HUDEP-2 (cell line): ENCODE measurements at regions not wholly inside any gene's neighbourhood (a gene's known extent, or its start where the extent isn't known, plus 50 kb on each side); places are given as distances from the start of the nearest gene placed in this dataset.

Source experiments
- DNase-seq, 76 experiments: peaks; one replicate each; lab custom pipeline; 2025; ENCODE audit not compliant: unreplicated experiment in 76 of 76; lab: John Stamatoyannopoulos, UW

DNA sequence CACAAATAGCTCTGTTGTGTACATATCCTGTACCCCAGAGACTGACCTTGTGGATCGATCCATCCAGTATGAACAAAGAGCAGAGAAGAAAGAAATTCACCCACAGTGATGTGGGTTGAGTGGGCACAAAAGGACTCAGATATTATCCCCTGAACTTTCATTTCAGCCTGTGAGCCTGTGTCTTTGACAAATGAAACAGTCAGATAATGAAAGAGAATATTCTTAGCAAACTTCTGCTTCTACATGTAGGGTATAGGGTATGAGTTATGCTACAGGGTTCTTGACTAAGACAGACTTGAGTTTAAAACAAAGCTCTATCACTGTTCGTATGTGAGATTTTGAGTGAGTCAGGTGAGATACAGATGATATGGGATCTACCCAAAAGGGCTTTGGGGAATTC is 359.7 kb downstream of the MAFB start:
- DNase-seq = no peak

DNA sequence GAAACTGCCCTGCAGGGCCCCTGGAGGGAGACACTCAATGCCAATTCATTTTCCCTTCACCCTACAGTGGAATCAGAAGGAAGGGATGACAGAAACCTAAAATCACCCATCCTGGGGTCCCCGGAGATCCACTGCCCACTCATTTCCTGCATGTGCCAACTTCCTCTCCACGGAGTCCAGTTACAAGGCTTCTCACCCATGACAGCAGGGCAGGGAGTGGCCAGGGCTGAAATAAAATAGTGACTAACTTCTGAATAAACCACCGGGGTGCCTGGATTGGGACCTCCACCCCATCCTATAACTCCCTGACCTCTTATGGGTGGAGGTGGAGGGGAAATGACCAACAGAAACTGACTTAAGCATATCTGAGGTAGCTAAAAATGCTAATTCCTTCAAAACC is 362.3 kb downstream of the MAFB start:
- no peak for DNase-seq

DNA sequence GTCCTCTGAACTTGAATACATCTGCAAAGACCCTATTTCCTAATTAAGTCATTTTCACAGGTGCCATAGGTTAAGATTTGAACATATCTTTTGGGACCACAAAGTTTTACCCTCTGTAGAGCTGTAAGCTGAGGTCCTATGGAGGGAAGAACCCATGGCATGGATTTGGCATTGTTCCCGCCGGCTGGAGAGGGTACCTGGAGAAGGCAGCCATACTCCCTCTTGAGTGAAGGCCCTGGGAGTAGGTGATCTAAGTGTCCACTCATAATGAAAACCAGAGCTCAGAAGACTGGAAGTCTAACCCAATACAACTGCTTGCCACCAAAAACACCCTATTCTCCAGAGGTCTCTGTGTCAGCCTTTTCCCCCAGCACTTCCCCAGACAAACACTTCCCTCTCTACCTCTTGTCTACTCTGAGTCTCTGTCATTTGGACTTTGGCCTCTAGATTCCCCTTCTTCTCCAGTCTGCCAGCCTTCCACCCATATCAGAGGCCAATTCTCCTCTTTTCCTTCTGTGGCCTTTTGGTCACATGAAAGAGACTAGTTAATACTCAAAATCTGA is 363.9 kb downstream of the MAFB start:
- DNase-seq = no peak

DNA sequence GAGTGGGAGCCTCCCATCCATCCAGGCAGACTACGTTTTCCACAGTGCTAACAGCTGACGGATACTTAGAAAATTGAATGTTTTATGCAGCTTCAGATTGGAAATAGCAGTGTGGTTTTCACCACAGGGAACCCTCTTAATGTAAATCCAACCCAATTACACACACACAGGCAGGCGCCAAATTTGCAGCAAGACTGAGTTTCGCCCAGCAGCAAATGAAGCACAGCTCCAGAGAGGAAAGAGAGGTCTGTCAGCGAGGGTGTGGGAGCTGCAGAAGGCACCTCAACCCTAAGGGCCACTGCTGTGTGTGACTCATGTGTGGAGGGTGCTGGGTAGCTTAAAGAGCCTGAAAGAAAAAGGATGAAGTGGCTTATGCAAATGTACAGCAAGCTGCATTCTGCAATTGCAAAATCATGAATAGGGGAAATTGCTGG is 365.7 kb downstream of the MAFB start:
- no peak for DNase-seq

DNA sequence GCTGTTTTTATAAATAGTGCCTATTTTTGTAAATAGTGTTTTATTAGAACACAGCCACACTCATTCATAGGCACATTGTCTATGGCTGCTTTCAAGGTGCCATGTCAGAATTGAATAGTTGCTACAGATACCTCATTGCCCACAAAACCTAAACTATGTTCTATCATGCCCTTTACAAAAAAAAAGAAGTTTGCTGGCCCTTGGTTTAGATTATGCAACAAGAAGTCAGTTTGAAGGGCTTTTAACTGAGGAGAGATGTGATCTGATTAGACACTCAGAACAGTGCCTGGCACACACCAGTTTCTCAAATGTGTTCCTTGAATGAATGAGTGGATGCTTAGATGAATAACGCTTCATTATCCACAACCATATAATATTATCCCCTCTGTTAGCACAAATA is 366.1 kb downstream of the MAFB start:
- DNase-seq = no peak

DNA sequence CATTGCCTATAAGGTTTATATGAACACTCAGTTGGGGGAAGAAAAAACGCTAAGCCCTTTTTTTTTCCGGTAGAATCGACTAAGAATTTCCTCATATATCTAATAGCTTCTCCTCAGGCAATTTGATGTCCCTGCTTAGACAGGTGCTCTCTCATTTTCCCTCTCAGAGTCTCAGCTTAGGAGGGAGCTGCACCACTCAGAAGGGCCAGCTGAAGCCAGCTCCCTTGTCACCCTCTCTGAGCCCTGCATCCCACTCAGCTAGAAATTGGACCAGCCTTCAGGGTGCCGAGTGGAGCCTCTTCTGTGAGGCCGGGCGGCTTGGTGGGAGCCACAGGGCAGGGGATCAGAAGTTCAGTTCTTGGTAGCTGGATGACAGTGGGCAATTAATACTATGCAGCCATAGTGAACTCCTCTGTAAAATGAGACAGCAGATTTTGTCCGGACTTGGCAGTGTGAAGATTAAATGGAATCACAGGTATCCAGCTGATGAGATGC is 368.5 kb downstream of the MAFB start:
- DNase-seq = no peak

DNA sequence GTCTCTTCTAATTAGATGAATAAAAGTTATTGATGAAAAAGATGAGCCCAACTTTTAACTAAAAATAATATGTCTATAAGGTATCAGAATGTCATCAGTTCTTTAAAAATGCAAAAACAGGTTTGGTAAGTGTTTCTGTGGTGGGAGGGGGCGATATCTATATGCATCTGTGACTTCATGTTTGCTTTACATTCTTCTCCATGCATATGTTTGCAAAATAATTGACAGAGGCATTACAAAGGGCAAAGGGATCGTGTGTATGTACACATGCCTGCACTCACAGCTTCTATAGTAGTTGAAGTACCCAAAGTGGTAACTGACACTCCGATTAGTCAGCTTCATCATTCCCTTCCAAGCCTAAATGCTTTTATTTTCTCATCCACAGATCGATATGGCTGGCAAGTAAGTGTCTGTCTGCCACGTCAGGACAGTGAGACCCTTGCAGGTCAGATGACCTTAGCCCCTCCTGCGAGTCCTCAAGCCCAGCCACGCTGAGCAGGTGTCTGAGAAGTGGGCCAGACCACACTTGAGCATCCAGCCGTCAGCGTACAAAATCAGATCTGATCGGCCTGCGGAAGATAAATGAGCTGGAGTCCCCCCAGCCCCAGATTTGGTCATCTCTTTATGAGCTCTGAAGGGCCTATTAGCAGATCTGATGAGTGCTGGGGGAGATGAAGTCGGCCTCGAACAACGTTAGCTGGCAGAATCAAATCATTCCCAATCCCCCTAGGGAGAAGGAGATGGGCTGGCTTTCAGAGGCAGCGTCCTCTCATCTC is 369.1 kb downstream of the MAFB start:
- DNase-seq = no peak

DNA sequence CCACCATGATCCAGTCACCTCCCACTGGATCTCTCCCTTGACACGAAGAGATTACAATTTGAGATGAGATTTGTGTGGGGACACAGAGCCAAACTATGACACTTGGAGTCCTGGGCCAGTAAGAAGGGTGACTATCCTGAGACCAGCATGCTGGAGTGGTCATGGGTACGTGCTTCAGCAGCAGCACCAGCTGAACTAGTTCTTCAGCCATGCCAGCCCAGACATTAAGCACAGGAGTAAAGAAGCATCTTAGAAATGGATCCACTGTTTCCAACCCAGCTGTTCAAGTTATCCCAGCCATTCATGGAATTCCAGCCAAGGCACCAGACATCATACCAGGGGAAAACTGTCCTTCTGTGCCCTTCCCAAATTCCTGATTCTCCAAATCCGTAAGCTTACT is 370.0 kb downstream of the MAFB start:
- no peak for DNase-seq

DNA sequence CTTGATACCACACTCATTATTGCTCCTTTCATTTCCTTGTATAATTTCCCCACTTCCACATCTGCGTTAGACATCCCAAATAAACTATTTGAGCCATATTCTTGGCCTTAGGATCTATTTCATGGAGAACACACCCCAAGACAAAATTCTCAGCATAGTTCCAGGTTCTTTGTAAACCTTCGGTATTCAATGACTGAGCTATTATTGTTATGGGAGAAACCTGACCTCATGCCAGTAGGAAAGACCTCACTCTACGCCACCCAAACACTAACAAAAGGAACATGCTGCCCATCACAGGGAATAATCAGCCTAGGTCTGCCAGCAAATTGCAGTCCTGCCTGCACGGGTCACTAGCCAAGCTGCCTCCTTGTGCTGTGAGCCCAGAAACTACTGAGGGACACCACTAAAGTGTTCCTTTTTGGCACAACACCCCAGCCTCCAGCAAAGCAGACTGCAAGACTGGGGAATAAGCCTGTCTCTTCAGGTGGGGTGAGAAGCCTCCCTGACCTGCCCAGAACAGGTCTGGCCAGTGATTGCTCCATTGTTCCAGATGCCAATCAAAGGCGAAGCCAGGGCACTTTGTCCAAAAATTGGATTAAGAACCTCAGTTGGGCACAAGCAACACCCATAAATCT is 371.8 kb downstream of the MAFB start:
- no peak for DNase-seq

DNA sequence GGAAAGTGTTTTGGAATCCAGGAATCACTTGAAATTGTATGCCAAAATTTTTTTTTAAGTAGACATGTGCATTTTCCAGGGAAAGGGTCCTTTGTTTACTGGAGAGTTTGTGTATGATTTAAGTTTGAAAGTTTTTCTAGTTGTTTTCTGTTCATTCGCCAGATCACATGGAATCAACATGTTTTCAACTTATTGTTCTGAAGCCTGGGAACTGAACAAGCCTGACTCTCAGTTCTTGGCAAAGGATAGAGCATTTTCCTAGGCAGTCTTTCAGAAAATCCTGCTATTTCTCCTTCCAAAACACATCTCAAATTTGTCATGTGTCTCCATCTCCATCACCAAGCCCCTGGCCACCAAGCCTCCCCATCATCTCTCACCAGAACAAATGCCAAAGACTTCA is 374.8 kb downstream of the MAFB start:
- no peak for DNase-seq

DNA sequence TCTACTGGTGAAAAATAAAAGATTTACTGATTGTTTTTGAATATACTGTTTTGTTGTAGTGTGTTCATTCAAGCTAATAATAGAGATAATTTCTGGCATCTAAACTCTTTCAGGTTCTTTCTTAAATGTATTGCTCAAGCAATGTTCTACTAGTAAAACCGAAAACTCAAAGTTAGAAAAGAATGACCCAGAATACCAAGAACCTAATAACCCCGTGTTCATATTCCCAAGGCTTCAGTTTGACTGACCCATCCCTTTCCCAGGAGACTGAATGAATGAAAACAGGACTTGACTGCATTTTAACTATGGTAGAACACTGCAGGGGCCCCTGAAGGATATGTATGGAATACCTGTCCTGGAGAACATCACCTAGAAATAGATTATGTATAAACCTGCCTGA is 375.3 kb downstream of the MAFB start:
- DNase-seq = no peak

DNA sequence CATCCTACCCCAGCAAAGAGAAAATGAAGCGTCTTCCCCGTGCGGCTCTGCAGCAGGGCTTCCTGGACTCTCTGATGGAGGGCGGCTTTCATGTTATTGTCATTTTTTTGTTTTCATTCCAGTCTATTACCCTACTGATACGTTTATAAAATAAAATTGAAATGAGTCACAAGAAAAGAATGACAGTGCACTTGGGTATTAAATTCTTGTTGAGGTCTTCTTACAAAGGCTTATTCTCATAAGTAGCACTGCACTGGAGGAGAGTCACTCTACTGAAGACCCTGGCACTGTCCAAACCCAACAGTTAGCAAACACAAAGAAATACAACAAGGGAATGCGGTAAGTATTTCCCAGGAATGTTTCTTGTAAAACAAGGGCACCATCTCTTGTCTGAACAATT is 379.3 kb downstream of the MAFB start:
- no peak for DNase-seq

DNA sequence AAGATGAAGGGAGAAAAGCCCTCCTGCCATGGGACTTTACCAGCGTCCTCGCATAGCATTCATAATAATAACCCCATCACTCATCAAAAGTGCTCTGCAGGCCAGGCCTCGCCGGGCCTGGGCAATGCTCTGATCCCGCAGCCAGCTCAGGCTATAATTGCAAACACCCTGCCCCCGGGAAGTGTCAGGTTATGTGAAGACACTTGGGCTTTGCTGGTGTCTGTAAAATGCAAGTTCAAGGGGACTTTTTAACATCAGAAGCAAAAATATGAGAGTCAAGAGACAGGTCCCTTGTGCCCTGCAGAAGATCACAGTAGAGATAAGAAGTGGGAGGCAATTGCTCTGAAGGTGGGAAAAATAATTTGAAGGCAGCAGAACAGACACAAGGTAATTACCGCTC is 381.0 kb downstream of the MAFB start:
- no peak for DNase-seq

DNA sequence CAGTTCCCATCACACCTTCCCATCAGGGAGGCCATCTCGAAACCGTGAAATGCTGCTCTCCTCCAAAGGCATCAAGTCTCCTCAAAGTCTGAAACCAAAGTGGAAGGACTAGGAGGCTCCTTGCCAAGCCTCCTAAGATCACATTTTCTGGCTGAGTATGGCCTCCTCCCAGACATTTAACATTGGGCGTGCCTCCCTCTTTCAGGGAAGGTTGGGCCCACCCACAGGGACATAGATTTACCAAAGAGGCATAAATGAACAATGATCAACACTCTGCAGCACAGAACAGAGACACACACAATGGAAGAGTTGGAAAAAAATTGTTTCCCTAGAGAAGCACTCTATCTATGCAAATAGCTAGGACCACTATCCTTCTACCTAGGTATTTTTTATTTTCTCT is 381.8 kb downstream of the MAFB start:
- no peak for DNase-seq

DNA sequence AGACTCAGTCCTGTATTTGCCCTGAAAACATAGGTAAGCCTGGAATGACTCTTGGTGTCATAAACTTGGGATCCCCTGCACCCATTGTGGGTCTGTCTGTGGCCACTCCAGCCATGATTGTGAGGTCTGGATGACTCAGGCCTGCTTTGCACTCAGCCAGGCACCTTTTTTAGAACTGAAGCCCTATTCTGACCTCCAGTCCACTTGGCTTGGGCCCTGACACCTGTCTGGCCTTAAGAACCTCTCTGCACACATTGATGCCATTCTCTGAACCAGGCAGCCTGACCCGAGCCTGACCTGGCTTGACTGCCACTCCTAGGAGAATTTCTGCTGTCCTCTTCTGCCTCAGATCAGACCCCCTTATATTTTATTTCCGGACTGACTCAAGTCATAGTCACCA is 383.7 kb downstream of the MAFB start:
- no peak for DNase-seq

DNA sequence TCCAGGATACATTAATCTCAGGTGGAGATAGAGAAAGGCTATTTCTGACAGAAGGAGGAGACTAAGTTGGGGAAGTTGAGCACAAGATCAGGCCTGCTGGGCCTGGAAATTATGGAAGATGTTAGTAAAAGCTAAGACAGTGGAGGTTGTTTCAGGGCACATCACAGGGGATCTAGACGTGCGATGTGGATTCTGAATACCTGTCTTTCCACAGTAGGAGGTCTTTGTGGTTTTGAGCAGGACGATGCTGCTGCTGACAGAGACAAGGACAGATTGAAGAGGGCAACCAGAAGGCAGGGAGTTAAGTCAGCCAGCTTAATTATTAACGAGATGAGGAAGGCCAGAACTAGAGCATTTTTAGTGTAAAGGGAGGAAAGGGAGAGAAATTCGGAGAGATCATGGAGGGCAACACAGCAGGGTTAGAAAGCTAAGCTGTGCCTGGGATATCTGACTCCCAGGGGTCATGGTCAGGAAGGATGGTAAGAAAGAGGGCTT is 384.9 kb downstream of the MAFB start:
- DNase-seq = no peak

DNA sequence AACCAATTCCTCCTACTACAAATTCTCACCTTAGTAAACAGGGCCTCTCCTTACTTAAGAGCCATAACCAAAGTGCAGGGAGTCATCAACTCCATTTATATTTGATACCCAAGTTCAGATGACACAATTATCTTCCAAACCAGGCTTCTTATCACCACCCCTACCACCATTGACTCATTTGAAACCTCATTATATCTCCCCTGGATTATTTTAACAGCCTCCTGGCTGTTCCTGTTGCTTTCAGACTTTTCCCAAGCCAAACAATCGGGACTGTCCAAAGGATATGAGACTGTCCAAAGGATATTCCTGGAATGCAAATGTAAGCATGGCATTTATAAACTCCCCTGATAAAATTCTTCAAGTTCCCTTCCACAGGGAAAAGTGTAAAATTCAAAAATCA is 394.3 kb downstream of the MAFB start:
- no peak for DNase-seq

DNA sequence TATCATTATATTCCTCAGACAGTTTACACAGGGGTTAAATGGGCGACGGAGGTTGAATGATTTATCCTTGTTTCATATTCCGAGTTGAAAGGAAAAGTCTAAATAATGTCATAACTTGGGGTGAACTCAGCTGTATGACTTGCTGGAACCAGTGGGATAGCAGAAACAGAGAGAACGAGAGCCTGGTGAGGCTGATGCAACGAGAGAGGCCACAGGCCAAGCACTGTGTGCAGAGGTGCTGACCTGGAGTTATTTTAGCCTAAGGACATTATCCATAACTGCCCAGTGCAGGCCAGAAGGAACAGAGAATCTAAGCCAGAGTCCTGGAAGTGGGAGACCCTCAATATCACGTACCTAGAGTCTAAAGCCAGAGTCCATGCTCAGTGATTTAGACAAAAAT is 394.9 kb downstream of the MAFB start:
- DNase-seq = no peak

DNA sequence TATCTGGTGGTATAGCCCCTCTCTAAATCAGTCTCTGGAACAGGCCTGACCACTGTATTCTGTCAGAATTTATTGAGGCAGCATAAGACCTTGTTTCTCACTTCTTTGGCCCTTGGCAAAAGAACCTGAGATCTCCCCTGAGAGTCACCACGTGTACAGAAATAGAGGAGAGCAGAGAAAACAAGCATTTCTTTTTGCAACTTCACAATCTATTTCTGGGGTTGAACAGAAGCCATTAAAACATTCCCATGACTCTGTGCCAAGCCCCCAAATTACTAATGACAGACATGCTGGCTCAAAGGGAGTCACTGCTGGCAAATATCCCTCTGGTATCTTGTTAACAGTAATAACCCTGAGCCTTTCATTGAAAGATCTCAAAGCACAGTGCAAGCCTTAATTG is 395.3 kb downstream of the MAFB start:
- DNase-seq = no peak

DNA sequence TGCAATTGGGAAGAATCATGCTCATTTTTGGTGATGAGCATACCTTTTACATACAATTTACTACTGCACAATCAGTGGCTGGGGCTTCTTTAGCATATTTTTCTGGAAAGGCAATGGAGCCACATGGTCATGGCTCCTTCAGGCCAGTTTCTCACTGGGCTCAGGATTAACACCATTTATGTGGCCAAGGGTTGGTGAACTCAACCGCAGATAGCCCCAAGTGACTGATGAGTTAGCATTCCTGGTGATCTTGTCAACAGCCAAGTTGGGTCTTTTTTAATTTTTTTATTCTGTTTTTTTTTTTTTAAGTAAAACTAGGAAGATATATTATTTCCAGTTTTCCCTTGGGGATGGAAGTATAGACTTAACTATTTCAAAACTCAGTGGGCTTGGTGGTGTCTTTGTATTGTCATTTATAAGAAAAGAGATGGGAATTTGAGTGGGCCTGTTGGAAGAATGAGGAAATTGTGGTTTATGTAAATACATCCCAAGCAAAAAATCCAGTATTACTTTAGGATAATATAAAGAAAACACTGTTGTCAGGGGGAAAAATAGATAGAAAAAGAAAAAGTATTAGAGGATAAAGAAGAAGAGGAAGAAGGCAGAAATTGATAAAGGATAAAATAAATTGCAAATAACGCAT is 397.4 kb downstream of the MAFB start:
- DNase-seq = no peak

DNA sequence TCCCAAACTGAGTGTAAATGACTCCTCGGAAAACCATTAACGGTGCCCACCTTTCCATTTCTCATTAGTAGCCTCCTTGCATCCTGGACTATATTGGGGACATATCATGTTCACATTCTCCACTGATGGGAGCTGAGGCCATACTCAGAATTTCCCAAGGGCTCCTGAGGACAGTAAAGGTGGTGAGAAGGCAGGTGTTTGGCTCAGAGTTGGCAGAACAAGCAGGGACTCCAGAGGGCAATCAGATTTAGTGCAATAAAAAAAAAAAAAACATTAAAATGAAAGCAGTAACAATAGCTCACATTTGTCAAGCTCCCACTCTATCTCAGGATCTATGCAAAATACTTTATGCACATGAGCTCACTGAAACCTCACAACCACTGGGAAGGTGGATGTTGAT is 401.4 kb downstream of the MAFB start:
- no peak for DNase-seq
